Skin epidermis (tissue), 12 donors: ENCODE measurements at regions not wholly inside any gene's neighbourhood (a gene's known extent, or its start where the extent isn't known, plus 50 kb on each side); places are given as distances from the start of the nearest gene placed in this dataset.
"Not testable (repeated sequence)": the region's sequence is repeated elsewhere in the genome, so short reads cannot be mapped to it uniquely, and the experiment has no call there.

Experiments
- H3K27ac ChIP-seq, 21 experiments: fragments of 200-600 bp; sonication (generic) in 11 of 21; one replicate each; pipeline ENCODE4 v1.5.0; 2020; ENCODE audit warnings: mild to moderate bottlenecking in 3 of 21, inconsistent platforms in 2 of 21, moderate library complexity in 2 of 21
- H3K4me3 ChIP-seq, 7 experiments: fragments of 200-600 bp; sonication (generic) in 2 of 7; one replicate each; pipeline ENCODE4 v1.5.0; 2020; ENCODE audit warnings: inconsistent platforms in 2 of 7, mild to moderate bottlenecking in 2 of 7, moderate library complexity in 1 of 7

- H3K4me3 ChIP-seq = no peak overlapping the region
Observed at GRCh38 chr16:58963479-58963878, 229.4 kb upstream of the GOT2 start.

GRCh38 chr16:58962811-58963210 is 228.7 kb upstream of the GOT2 start:
- Histone ChIP-seq H3K27ac (no peak overlapping the region), H3K4me3 (no peak overlapping the region)

More at GRCh38 chr16:58963479-58963878, 229.4 kb upstream of the GOT2 start:
- no peak overlapping the region for H3K27ac ChIP-seq

GRCh38 chr16:58960484-58960883 is 226.4 kb upstream of the GOT2 start:
- H3K4me3 ChIP-seq = no peak overlapping the region
- no peak overlapping the region for H3K27ac ChIP-seq

DNA sequence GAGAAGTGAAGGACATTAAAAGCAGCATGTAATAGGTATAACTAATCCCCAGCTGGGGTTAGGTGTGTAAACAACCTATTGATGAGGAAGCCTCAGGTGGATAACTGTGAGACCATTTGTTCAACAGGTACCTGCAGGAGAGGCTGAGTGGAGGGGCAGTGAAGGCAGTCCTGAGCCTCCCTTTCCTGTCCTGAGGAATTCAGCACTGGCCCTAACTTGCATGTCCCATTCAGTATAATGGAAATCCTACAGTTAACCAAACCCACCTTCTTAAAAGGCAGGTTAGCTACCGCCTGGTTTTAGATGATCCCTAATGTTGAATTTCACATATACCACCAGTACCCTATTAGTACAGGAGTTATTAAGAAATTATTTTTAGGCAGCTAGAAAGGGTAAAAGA is 225.9 kb upstream of the GOT2 start:
- Histone ChIP-seq H3K27ac (no peak overlapping the region), H3K4me3 (no peak overlapping the region)

DNA sequence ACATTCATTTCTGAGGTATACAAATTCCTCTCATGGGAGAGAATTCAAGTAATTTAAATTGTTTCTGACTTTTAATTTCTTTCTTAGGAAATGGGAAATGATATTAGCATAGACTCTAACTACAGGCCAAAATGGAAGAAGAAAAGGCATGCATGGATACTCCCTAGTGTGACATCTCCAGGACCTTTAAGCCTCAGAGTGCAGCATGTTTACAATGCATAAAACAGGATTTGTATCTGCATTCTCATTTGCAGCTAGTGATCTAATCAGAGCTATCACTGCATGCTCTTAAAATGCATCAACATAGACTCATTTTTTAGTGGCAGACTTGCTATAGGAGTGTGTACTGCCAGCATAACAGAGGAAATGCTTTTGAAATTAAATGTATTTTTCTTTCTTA is 224.6 kb upstream of the GOT2 start:
- Histone ChIP-seq H3K27ac (no peak overlapping the region), H3K4me3 (no peak overlapping the region)

GRCh38 chr16:58948244-58948643 is 214.1 kb upstream of the GOT2 start:
- no peak overlapping the region for H3K27ac ChIP-seq
- no peak overlapping the region for H3K4me3 ChIP-seq

GRCh38 chr16:58940609-58941008 is 206.5 kb upstream of the GOT2 start:
- Histone ChIP-seq H3K27ac (no peak overlapping the region), H3K4me3 (no peak overlapping the region)

- H3K27ac ChIP-seq = no peak overlapping the region
- H3K4me3 ChIP-seq = no peak overlapping the region
Observed at GRCh38 chr16:58938811-58939210, 204.7 kb upstream of the GOT2 start.

- no peak overlapping the region for H3K27ac ChIP-seq
Observed at GRCh38 chr16:58937661-58938060, 203.5 kb upstream of the GOT2 start.

DNA sequence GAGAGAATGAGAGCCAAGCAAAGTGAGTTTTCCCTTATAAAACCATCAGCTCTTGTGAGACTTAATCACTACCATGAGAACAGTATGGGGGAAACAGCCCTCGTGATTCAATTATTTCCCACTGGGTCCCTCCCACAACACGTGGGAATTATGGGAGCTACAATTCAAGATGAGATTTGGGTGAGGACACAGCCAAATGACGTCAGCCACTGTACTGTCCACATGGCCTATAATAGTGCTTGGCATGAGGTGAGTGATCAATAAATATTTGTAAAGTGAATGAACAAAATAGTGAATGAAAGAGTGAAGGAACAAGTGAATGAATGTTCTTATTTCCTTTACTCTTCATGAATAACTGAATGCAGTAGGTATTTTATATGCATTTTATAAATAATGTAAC is 199.1 kb upstream of the GOT2 start:
- no peak overlapping the region for H3K4me3 ChIP-seq
- no peak overlapping the region for H3K27ac ChIP-seq

More at GRCh38 chr16:58937661-58938060, 203.5 kb upstream of the GOT2 start:
- H3K4me3 ChIP-seq = no peak overlapping the region

DNA sequence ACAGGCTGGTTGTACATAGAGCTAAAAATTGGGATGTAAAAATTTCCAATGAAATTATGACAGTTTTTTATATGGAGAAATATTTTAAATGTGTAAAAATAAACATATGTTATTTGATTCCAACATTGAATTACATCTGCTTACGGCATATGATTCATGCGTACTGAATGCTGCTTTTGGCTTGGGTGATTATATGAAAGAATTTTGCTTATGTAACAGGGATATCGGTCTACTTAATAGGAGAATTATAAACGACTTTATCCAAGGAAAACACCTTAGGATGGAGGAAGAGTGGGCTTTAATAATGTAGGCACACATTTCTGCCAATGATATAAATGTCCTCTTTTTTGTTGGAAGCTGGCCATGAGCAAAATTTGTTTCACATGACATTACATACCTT is 197.3 kb upstream of the GOT2 start:
- H3K4me3 ChIP-seq = no peak overlapping the region
- H3K27ac ChIP-seq = no peak overlapping the region

DNA sequence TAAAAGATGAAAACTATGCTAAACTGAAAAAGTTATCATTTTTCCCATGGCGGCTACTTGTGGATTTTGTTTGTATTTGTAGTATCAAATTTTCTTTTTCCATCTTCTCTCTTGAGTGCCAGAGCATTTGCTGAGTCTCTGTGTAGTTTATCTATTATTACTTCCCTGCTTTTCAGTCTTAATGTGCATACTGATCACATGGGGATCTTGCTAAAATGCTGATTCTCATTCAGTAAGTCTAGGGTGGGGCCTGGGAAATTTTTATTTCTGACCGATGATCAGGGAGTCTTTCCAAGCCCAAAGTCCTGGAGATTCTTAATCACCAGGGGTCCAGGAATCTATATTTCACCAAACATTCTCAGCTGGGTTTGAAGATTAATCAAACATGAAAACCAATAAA is 189.0 kb upstream of the GOT2 start:
- no peak overlapping the region for H3K27ac ChIP-seq
- H3K4me3 ChIP-seq = no peak overlapping the region

DNA sequence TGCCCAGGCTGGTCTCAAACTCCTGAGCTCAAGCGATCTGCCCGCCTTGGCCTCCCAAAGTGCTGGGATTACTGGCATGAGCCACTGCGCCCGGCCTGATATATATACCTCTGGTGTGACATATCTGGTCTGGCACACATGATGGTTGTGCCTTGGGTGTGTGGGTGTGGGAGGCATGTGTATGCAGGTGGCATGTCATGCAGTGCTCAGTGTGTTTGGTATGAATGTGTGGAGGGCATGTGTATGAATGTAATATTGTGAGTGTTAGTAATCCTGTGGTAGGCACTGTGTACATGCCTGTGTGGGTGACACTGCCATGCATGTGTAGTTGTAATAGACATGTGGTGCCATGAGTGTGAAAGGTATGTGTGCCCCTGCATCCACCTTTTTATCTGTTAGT is 179.3 kb upstream of the GOT2 start:
- no peak overlapping the region for H3K27ac ChIP-seq
- H3K4me3 ChIP-seq = no peak overlapping the region

DNA sequence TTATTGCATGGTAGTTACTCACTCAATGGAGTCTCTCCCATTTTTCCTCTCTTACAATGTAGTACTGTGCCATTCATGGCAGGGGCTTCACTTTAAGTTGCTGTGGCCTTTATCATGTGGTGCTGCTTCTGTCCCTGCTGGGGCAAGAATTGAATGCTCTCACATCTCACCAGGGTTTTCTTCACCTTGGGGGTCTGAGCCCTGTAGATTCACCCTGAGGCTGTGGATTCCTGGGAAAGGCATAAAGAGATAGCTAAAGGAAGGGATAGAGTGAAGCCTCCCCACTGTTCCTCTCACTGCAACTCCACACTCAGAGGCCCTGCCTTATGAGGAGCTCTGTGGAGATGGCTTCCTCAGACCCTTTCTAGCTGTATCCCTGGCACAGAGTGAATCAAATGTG is 178.5 kb upstream of the GOT2 start:
- H3K27ac ChIP-seq = no peak overlapping the region
- no peak overlapping the region for H3K4me3 ChIP-seq

GRCh38 chr16:58906981-58907715 is 173.0 kb upstream of the GOT2 start:
- no peak overlapping the region for H3K4me3 ChIP-seq
- H3K27ac ChIP-seq = no peak overlapping the region

DNA sequence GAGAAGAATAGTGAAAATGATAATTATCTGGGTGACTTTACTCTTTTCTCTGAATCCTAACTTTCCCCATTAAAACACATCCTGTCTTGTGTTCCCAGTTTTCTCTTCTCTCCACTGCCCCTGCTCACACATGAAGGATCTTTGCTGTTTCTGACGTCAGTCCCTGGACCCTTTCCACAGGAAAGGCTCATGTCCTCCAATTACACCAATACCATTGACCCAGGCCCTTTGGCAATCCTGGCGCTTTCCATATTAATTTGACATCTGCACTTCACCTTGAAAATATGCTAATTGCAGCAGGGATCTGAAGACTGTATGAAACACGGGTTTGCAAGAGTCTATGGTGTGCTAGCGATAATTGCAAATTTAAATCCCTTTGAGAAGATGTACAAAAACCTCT is 170.2 kb upstream of the GOT2 start:
- Histone ChIP-seq H3K27ac (no peak overlapping the region), H3K4me3 (no peak overlapping the region)

DNA sequence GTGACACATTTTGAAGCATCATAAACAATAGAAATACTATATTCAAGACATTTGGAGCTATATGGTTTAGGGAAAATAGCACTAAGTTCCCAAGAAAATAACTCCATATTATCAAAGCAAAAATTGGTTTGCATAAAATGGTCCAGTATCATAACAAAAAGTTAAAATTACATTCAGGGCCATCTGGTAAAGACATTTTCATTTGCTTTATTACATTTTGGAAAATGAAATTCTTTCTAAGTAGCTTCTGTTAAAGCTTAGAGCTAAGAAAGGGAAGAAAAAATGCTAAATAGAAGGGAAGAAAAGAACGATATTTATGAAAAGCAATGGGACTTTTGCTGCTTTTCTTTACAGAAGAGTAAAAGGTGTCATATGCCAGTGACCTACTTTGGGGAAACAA is 155.4 kb upstream of the GOT2 start:
- H3K27ac ChIP-seq = no peak overlapping the region

GRCh38 chr16:58885528-58886170 is 151.5 kb upstream of the GOT2 start:
- Histone ChIP-seq H3K4me3 (no peak overlapping the region), H3K27ac (no peak overlapping the region)

More for the DNA sequence above, 155.4 kb upstream of the GOT2 start:
- H3K4me3 ChIP-seq = no peak overlapping the region

- Histone ChIP-seq H3K27ac (no peak overlapping the region), H3K4me3 (no peak overlapping the region)
Observed at GRCh38 chr16:58884141-58884540, 150.0 kb upstream of the GOT2 start.

DNA sequence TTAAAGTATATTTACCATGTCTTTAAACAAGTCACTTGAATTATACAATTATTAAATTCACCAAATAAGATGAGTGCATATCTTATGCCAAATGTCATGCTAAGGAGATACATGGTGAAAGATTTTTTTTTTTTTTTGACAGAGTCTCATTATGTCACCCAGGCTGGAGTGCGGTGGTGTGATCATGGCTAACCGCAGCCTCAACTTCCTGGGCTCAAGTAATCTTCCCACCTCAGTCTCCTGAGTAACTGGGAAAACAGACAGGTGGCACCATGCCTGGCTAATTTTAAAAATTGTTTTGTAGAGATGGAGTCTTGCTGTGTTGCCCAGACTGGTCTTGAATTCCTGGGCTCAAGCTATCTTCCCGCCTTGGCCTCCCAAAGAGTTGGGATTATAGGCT is 149.0 kb upstream of the GOT2 start:
- Histone ChIP-seq H3K27ac (no peak overlapping the region), H3K4me3 (no peak overlapping the region)

DNA sequence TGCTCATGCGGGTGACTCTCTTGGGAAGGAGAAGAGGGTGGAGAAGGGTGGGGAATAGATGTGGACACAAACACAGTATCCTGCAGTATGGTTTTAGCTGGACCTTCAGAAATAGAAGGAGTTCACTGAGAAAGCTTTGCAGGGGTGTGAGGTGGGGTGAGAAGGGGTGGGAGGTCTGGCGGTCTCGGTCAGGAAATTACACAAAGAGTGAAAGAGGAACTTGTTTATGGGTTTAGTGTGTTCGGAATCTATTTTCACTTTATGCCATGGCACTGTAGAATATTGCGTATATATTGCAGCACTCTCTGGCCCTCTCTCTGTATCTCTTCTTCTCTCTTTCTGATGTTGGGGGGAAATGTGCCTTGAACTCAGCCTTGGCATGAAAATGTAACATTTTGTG is 148.2 kb upstream of the GOT2 start:
- H3K27ac ChIP-seq = no peak overlapping the region
- H3K4me3 ChIP-seq = no peak overlapping the region

GRCh38 chr16:58878641-58879040 is 144.5 kb upstream of the GOT2 start:
- not testable (repeated sequence) for H3K4me3 ChIP-seq, H3K27ac ChIP-seq
